Peyer's patch (tissue), 4 donors: ENCODE measurements at regions not wholly inside any gene's neighbourhood (a gene's known extent, or its start where the extent isn't known, plus 50 kb on each side); places are given as distances from the start of the nearest gene placed in this dataset.

Experiments
- CTCF ChIP-seq, 6 experiments: fragments of 450-650 bp in 4 of 6; fragments of 200-600 bp in 2 of 6; sonication (generic) in 1 of 6; IDR thresholded peaks; one replicate each; pipeline ENCODE4 v1.5.1; 2017 to 2019; ENCODE audit warnings: antibody characterized with exemption in 6 of 6, mild to moderate bottlenecking in 3 of 6, moderate library complexity in 1 of 6
- POLR2A ChIP-seq, 2 donors: fragments of 450-650 bp; IDR thresholded peaks; one replicate each; pipeline ENCODE4 v1.5.1; 2017; ENCODE audit warnings: antibody characterized with exemption in 2 of 2, mild to moderate bottlenecking in 2 of 2, moderate library complexity in 2 of 2

- TF ChIP-seq CTCF (IDR thresholded peaks at IDR 0.05) (no peak), POLR2A (IDR thresholded peaks at IDR 0.05) (no peak)
Observed at GRCh38 chr1:114342376-114342775, 168.6 kb downstream of the TRIM33 start.
